ENCODE measurements at regions not wholly inside any gene's neighbourhood (a gene's known extent, or its start where the extent isn't known, plus 50 kb on each side); places are given as distances from the start of the nearest gene placed in this dataset.

DNA sequence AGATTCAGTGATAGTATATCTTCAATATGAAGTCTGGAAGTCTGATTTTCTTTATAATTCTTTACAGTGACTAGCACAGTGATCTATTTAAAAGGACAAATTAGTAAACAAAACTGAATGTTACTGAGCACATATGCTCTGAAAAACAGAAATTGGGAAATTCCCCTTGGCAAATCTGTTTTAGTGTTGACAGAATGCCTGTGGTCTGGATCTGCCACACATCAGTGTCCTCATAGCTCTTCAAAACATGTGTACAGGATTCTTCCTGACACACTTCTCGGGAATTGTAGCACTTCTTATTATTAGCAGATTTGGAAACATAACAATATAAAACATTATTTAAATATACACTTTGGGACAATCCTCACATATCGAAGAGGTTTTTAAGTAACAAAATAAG, 354.3 kb downstream of the COL12A1 start:
- H3K4me3 ChIP-seq: no peak overlapping the region
- DNase-seq (no peak), ATAC-seq (no peak)
- H3K36me3 ChIP-seq: no peaks in the 10 kb centered on the region
- H3K27ac ChIP-seq: no peak overlapping the region
- H3K27me3 ChIP-seq (ENCODE audit: low read depth): no peaks in the 10 kb centered on the region
- H3K4me1 ChIP-seq: no peaks in the 10 kb centered on the region
- H3K9me3 ChIP-seq: no peaks in the 10 kb centered on the region
- intact Hi-C loops (cut with DNase I): no loop called here
- TF ChIP-seq, protein P1, sequence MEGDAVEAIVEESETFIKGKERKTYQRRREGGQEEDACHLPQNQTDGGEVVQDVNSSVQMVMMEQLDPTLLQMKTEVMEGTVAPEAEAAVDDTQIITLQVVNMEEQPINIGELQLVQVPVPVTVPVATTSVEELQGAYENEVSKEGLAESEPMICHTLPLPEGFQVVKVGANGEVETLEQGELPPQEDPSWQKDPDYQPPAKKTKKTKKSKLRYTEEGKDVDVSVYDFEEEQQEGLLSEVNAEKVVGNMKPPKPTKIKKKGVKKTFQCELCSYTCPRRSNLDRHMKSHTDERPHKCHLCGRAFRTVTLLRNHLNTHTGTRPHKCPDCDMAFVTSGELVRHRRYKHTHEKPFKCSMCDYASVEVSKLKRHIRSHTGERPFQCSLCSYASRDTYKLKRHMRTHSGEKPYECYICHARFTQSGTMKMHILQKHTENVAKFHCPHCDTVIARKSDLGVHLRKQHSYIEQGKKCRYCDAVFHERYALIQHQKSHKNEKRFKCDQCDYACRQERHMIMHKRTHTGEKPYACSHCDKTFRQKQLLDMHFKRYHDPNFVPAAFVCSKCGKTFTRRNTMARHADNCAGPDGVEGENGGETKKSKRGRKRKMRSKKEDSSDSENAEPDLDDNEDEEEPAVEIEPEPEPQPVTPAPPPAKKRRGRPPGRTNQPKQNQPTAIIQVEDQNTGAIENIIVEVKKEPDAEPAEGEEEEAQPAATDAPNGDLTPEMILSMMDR (IDR thresholded peaks at IDR 0.05): no peak

DNA sequence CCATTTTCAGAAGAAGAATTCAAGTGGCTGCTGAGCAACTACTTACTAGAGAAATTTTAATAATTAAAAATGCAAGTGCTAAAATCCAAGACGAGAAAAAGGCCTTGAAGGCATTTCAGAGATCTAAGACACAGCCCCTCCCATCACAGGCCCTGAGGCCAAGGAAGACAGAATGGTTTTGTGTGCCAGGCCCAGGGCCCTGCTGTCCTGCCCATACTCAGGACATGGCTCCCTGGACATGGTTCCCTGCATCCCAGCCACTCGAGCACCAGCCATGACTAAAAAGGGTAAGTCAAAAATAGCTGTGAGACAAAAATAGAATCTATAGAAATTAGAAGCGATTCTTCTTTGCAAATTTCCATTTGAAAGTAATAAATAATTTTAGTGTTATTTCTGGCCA, 364.9 kb downstream of the COL12A1 start:
- Histone ChIP-seq H3K4me1 (no peaks in the 10 kb centered on the region), H3K4me3 (no peak overlapping the region), H3K27ac (no peak overlapping the region), H3K27me3 (ENCODE audit: low read depth) (no peaks in the 10 kb centered on the region), H3K9me3 (no peaks in the 10 kb centered on the region), H3K36me3 (no peaks in the 10 kb centered on the region)
- DNase-seq (no peak), ATAC-seq (no peak)
- TF ChIP-seq, protein P1 (IDR thresholded peaks at IDR 0.05): no peak
- intact Hi-C loops (cut with DNase I): no loop called here

DNA sequence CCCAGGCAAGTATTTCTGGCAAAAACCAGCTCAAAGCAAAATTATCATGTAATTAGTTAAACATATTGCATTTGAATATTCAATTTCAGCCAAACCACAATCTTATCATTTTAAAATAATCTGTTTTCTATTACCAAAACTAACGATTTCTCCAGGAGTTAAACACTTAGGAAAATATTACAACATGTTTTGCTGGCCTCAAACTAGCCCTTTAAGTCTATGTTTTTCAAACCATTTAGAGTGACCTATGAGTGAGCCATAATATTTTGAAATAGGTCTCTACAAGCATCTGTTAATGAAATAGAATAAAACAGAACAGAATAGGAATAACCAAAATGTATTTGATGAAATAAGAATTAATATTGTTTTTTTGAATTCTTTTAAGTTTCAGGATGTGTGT, 370.9 kb downstream of the COL12A1 start:
- TF ChIP-seq, protein P1 (IDR thresholded peaks at IDR 0.05): no peak
- no peaks in the 10 kb centered on the region for H3K9me3 ChIP-seq
- intact Hi-C loops (cut with DNase I): no loop called here
- no peaks in the 10 kb centered on the region for H3K36me3 ChIP-seq
- no peaks in the 10 kb centered on the region for H3K27me3 ChIP-seq (ENCODE audit: low read depth)
- no peak overlapping the region for H3K27ac ChIP-seq
- no peak overlapping the region for H3K4me3 ChIP-seq
- ATAC-seq (no peak), DNase-seq (no peak)
- H3K4me1 ChIP-seq: no peaks in the 10 kb centered on the region

DNA sequence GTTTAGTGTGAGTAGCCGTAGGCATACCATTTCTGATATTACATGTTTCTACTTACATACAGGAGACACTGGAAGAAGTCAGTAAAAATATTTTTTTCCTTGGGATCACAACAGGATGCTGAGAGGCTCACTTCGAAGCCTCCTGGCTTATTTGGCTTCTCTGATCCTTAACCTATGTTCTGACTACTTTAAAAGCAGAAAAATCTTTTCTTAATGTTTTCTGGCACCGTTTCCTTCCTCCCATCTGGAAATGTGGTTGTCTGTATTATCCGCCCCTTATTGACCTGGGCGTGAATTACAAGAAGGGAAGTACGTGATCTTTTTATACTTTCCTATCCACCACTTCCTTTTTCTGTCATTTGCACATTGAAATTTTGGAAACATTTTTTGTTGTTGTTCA, 379.6 kb downstream of the COL12A1 start:
- no peaks in the 10 kb centered on the region for H3K27me3 ChIP-seq (ENCODE audit: low read depth)
- no peaks in the 10 kb centered on the region for H3K9me3 ChIP-seq
- intact Hi-C loops (cut with DNase I): no loop called here
- H3K4me3 ChIP-seq: no peak overlapping the region
- H3K4me1 ChIP-seq: no peaks in the 10 kb centered on the region
- H3K27ac ChIP-seq: no peak overlapping the region
- TF ChIP-seq, protein P1 (IDR thresholded peaks at IDR 0.05): no peak
- no peaks in the 10 kb centered on the region for H3K36me3 ChIP-seq
- DNase-seq (no peak), ATAC-seq (no peak)

DNA sequence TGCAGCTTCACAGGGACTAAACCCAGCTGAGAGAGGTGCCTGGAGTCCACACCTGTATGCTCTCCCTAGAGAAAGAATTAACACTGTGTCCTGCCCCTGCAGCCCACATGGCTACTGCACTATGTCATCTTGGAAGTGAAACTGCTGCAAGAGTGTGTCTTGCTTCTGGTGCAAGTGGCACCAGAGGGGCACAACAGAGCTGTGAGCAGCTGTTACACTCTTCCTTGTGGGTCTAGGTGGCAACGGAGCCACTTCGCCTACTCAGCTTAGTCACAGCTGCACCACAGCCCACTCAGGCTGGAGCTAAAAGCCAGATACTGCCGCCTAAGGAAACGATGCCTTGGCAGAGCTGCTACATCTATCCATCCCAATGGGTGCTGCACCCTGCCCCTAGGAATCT, 391.4 kb downstream of the COL12A1 start:
- ATAC-seq (peak in 1 of 2 donors; percentile 41), DNase-seq (no peak)
- Histone ChIP-seq H3K4me3 (no peak overlapping the region), H3K36me3 (no peaks in the 10 kb centered on the region), H3K9me3 (peaks cover 21% of the 10 kb centered on the region), H3K27me3 (ENCODE audit: low read depth) (no peaks in the 10 kb centered on the region), H3K4me1 (no peaks in the 10 kb centered on the region), H3K27ac (no peak overlapping the region)
- TF ChIP-seq, protein P1 (IDR thresholded peaks at IDR 0.05): no peak
- intact Hi-C loops (cut with DNase I): no loop called here

DNA sequence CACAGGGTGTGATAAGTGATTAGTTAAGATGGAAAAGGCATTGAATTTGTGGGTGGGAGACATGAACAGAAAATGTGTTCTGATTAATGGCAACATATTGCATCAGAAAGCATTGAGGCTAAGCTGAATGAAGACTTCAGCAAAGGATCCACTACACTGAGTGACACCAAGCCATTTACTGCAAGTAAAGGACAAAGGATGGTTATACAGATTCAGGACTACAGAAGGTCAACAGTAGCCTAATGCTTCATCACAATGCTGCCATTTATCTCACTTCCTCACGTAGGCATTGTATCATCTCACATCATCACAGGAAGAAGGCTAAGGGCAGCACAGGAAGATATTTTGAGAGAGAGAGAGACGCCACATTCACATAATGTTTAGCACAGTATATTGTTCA, 398.2 kb downstream of the COL12A1 start:
- no peaks in the 10 kb centered on the region for H3K36me3 ChIP-seq
- peaks cover 4% of the 10 kb centered on the region for H3K9me3 ChIP-seq
- TF ChIP-seq, protein P1 (IDR thresholded peaks at IDR 0.05): no peak
- no peak for DNase-seq
- H3K27me3 ChIP-seq (ENCODE audit: low read depth): no peaks in the 10 kb centered on the region
- no peak for ATAC-seq
- no peak overlapping the region for H3K4me3 ChIP-seq
- no peaks in the 10 kb centered on the region for H3K4me1 ChIP-seq
- intact Hi-C loops (cut with DNase I): no loop called here
- no peak overlapping the region for H3K27ac ChIP-seq
